Motor neuron (in vitro differentiated cells): ENCODE measurements at regions not wholly inside any gene's neighbourhood (a gene's known extent, or its start where the extent isn't known, plus 50 kb on each side); places are given as distances from the start of the nearest gene placed in this dataset.
A peak's percentile ranks its signal among the peaks of the same experiment; 100 is the strongest.

Experiments
- ATAC-seq, 8 experiments: fragments of 200-7000 bp; cut with Tn5 transposase; replicated peaks in 6 of 8; 2 replicates each; pipeline ENCODE4 v1.8.0; 2021; ENCODE audit warnings: mild to moderate bottlenecking in 8 of 8, moderate library complexity in 8 of 8
- H3K27ac ChIP-seq, 2 donors: fragments of 250-450 bp; sonication (Bioruptor Pico); 2 replicates each; pipeline ENCODE4 v1.9.0; 2021; ENCODE audit warnings: antibody characterized with exemption in 2 of 2, mild to moderate bottlenecking in 2 of 2, moderate library complexity in 1 of 2
- H3K4me1 ChIP-seq, 2 donors: fragments of 250-450 bp; sonication (Bioruptor Pico); replicated peaks in 1 of 2; 2 replicates each; pipeline ENCODE4 v1.6.1; 2021; ENCODE audit warnings: antibody characterized with exemption in 2 of 2, mild to moderate bottlenecking in 2 of 2, moderate library complexity in 1 of 2
- H3K4me3 ChIP-seq, 5 donors: fragments of 250-450 bp; sonication (Bioruptor Pico); 2 replicates each; pipeline ENCODE4 v1.9.0; 2021; ENCODE audit warnings: antibody characterized with exemption in 5 of 5, mild to moderate bottlenecking in 5 of 5, moderate library complexity in 4 of 5
- WGBS, 10 experiments: fragments of 450-650 bp; shearing (Covaris generic); methylation state at CpG; one replicate each; pipeline ENCODE4 v1.0.0; 2022; 5-methylcytosine and 5-hydroxymethylcytosine counted together
- in situ Hi-C, 9 experiments: fragments of 400-800 bp; cut with MboI; loops; one replicate each; pipeline ENCODE4 v1.15.0; 2021; ENCODE audit warnings: low sequenced_read_pairs in 9 of 9, low pct_unique_long_range_greater_than_20kb in 2 of 9; ENCODE audit not compliant: unreplicated experiment in 9 of 9

DNA sequence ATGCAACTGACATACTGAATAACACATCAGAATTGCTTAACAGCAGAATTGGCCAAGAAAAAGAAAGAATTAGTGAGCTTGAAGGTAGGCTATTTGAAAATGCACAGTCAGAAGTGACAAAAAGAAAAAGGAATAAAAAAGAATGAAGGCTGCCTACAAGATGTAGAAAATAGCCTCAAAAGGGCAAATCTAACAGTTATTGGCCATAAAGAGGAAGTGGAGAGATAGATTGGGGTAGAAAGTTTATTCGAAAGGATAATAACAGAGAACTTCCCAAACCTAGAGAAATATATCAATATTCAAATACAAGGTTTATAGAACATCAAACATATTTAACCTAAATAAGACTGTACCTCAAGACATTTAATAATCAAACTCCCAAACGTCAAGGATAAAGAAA lies 67.5 kb downstream of the ATP6V1G3 start:
- WGBS, 10 experiments, result 62 to 100% (median 85%) methylated on average over 1 to 2 of the region's 2 CpGs
- no peak for ATAC-seq
- in situ Hi-C loops, result loop anchor here in 5 of 9 experiments (10.0 to 25.0 kb wide), 7 partner anchors 212 to 1136 kb away; partner anchors contain the start of genes C1orf53 (in 3 of the 5), LHX9 (in 3 of the 5) and NEK7 (in 2 of the 5)
- Histone ChIP-seq H3K4me3 (no peak overlapping the region), H3K27ac (no peak overlapping the region), H3K4me1 (no peaks in the 10 kb centered on the region)

DNA sequence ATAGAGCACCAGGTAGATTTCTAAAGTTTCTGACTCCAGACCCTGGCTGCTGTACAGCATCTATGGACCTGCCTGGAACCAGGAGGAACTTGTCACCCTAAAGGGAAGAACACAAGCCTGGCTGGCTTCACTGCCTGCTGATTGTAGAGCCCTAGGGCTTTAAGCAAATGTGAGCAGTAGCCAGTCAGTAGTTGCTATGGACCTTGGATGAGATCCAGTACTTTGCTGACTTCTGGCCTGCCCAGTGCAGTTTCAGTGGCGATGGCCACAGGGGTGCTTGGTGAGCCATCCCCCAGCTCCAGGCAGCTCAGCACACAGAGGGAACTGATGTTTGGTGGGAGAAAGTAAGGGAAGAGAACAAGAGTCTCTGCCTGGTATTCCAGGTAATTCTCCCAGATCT lies 68.4 kb downstream of the ATP6V1G3 start:
- H3K27ac ChIP-seq, result no peak overlapping the region
- no peak overlapping the region for H3K4me3 ChIP-seq
- H3K4me1 ChIP-seq, result no peaks in the 10 kb centered on the region
- ATAC-seq, result peak in 4 of 8 experiments; percentile 27 to 87 (median 64)
- in situ Hi-C loops, result loop anchor here in 5 of 9 experiments (10.0 to 25.0 kb wide), 7 partner anchors 213 to 1135 kb away; partner anchors contain the start of genes C1orf53 (in 3 of the 5), LHX9 (in 3 of the 5) and NEK7 (in 2 of the 5)
- WGBS, 10 experiments, result 33 to 100% (median 86%) methylated on average over 1 of the region's 1 CpG; no CpG with 5 or more reads in 6 of the 10 experiments

DNA sequence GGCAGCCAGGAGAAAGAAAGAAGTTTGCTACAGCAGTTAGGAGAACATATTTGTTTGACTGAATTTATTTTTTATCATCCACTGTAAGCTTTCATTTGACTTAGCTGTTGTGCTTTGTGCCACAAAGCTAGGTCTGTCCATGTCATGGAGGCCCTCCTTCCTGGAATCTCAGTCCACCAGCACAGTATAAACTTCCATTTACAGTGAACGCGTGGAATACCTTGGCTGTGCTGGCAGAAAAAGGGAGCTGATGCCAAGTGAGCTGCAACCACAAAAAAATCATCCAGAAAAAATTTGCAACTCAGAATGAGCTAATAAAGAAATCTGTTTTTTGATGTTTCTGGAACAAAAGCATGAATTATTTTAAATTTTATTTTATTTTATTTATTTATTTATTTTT lies 72.6 kb downstream of the ATP6V1G3 start:
- in situ Hi-C loops, result loop anchor here in 5 of 9 experiments (10.0 to 25.0 kb wide), 7 partner anchors 219 to 1131 kb away; partner anchors contain the start of genes C1orf53 (in 3 of the 5), LHX9 (in 3 of the 5) and NEK7 (in 2 of the 5)
- no peak for ATAC-seq
- 88 to 100% (median 98%) methylated on average over 1 to 2 of the region's 2 CpGs; no CpG with 5 or more reads in 2 of the 10 experiments for WGBS, 10 experiments
- Histone ChIP-seq H3K27ac (no peak overlapping the region), H3K4me1 (no peaks in the 10 kb centered on the region), H3K4me3 (no peak overlapping the region)

DNA sequence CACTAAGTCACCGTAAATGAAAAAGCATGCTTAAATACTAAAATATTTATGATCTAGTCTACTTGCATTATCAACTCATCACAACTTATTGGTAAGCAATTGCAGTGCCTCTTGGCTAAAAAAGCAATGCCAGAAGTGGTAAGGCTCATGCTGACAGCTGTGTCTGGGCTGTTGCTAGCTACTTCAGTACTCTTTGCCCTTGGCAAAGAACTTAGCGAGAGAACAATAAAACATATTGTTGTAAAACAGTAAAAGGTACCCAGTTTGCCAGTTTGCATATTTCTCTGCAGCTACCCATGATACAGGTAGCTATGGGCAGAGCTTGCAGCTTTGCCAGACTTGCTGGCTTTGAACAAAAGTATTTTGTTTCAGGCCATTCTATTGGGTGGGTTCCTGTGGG lies 73.1 kb downstream of the ATP6V1G3 start:
- H3K4me1 ChIP-seq, result no peaks in the 10 kb centered on the region
- H3K27ac ChIP-seq, result no peak overlapping the region
- in situ Hi-C loops, result loop anchor here in 5 of 9 experiments (10.0 to 25.0 kb wide), 7 partner anchors 220 to 1130 kb away; partner anchors contain the start of genes C1orf53 (in 3 of the 5), LHX9 (in 3 of the 5) and NEK7 (in 2 of the 5)
- ATAC-seq, result peak in 1 of 8 experiments; percentile 81
- WGBS, 10 experiments, result 33 to 100% (median 98%) methylated on average over 1 to 2 of the region's 2 CpGs; no CpG with 5 or more reads in 2 of the 10 experiments
- H3K4me3 ChIP-seq, result no peak overlapping the region

GRCh38 chr1:198465201-198466144 lies 75.0 kb downstream of the ATP6V1G3 start:
- H3K27ac ChIP-seq, result no peak overlapping the region
- in situ Hi-C loops, result loop anchor here in 5 of 9 experiments (10.0 to 25.0 kb wide), 7 partner anchors 222 to 1128 kb away; partner anchors contain the start of genes C1orf53 (in 3 of the 5), LHX9 (in 3 of the 5) and NEK7 (in 2 of the 5)
- ATAC-seq, result peak in 7 of 8 experiments; percentile 42 to 75 (median 57)
- 0 to 44% (median 36%) methylated on average over 2 to 3 of the region's 3 CpGs for WGBS, 10 experiments
- H3K4me3 ChIP-seq, result no peak overlapping the region
- no peaks in the 10 kb centered on the region for H3K4me1 ChIP-seq

GRCh38 chr1:198463709-198464108 lies 76.8 kb downstream of the ATP6V1G3 start:
- ATAC-seq, result no peak
- Histone ChIP-seq H3K4me3 (no peak overlapping the region), H3K27ac (no peak overlapping the region), H3K4me1 (no peaks in the 10 kb centered on the region)
- in situ Hi-C loops, result loop anchor here in 5 of 9 experiments (10.0 to 25.0 kb wide), 7 partner anchors 224 to 1126 kb away; partner anchors contain the start of genes C1orf53 (in 3 of the 5), LHX9 (in 3 of the 5) and NEK7 (in 2 of the 5)

DNA sequence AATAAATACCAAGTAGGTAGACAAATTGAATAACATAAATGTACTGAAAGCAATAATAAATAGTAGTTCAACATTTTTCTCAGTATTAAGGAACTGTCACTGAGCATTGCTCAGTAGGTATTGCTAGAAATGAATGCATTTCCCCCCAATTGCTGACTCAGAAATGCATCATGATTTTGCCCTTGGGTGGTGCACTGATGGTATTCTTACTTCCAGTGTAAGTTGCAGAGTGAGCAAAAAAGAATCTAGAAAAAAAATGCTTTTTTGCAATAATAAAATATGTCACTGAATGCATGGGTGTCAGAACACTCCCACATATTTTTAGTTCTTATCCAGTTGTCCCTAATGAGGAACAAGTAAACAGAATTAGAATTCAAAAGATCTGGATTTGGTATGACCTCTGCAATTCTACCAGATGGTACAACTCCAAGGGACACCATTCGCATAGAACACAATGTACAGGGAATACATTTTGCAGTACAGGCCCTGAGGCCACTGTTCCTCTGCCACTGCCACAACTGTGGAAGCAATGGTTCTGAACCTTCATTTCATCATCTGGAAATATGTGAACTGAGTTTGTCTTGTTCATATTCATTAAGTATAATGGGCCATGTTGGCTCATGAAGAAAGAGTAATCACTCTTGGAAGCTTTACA lies 78.0 kb downstream of the ATP6V1G3 start:
- 0 to 100% (median 100%) methylated on average over 1 of the region's 1 CpG; no CpG with 5 or more reads in 1 of the 10 experiments for WGBS, 10 experiments

DNA sequence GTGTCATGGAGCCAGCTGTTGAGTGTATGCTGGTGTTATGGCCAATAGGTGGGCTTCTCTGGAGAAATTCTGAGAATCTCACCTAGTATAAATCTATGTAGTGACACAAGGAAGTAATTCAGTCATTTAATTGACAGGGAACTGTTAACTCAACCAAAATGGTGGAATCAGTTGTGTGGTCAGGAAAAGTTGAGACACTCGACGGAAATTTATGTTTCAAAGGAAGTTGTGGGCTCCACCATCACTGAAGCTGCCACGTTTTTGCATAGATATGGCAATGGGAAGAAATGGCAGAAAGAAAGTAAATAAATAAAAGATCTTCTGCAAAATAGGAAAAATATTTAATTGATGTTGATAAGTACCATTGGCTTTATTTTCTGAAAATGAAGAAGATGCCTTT lies 84.5 kb downstream of the ATP6V1G3 start:
- WGBS, 10 experiments, result 40 to 90% (median 85%) methylated on average over 1 to 3 of the region's 3 CpGs; no CpG with 5 or more reads in 2 of the 10 experiments
- Histone ChIP-seq H3K27ac (no peak overlapping the region), H3K4me3 (no peak overlapping the region), H3K4me1 (no peaks in the 10 kb centered on the region)
- in situ Hi-C loops, result loop anchor here in 5 of 9 experiments (25.0 kb wide), 6 partner anchors 231 to 1119 kb away; partner anchors contain the start of genes C1orf53 (in 3 of the 5), LHX9 (in 3 of the 5) and NEK7 (in 2 of the 5)
- no peak for ATAC-seq

More for the DNA sequence above, 78.0 kb downstream of the ATP6V1G3 start:
- Histone ChIP-seq H3K4me1 (no peaks in the 10 kb centered on the region), H3K27ac (no peak overlapping the region), H3K4me3 (no peak overlapping the region)
- peak in 3 of 8 experiments; percentile 66 to 93 (median 91) for ATAC-seq
- in situ Hi-C loops, result loop anchor here in 5 of 9 experiments (10.0 to 25.0 kb wide), 7 partner anchors 225 to 1125 kb away; partner anchors contain the start of genes C1orf53 (in 3 of the 5), LHX9 (in 3 of the 5) and NEK7 (in 2 of the 5)

DNA sequence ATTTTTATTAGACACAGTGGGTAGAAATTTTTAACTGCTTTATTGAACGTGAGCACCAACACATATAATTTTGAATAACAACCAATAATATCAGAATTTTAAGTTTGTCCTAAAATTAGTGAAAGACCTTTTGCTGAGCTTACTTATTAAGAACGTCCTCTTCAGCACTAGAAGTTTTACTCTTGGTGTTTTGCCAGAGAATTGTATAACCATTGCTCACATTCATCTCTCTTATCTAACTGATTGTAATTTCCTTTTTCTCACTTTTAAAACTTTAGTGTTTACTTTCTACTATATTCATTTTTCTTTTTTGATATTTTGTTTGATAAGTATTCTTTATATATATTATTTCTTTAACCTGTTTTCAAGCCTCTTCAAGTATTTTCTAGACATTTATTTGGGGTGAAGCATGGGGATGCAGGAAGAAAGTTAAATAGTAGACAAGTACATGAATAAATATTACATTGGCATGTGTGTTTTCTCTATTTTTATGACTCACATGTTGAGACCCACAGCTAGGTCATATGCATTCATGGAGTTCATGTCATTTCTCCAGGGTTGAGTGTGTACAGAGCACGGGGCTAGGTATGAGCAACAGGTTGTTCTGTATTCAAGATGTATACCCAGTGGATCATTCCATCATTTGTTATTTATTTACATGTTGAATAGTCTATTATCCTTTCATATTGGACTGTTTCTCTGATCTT lies 90.6 kb downstream of the ATP6V1G3 start:
- WGBS, 10 experiments, result 22 to 86% (median 68%) methylated on average over 2 to 3 of the region's 3 CpGs
- no peak for ATAC-seq
- H3K4me1 ChIP-seq, result peaks cover 0 to 2% of the 10 kb centered on the region in 2 donors
- H3K27ac ChIP-seq, result no peak overlapping the region
- in situ Hi-C loops, result loop anchor here in 5 of 9 experiments (25.0 kb wide), 6 partner anchors 237 to 1113 kb away; partner anchors contain the start of genes C1orf53 (in 3 of the 5), LHX9 (in 3 of the 5) and NEK7 (in 2 of the 5)
- no peak overlapping the region for H3K4me3 ChIP-seq

GRCh38 chr1:198449261-198449660 lies 91.2 kb downstream of the ATP6V1G3 start:
- no peak overlapping the region for H3K4me3 ChIP-seq
- H3K27ac ChIP-seq, result no peak overlapping the region
- peaks cover 0 to 2% of the 10 kb centered on the region in 2 donors for H3K4me1 ChIP-seq
- ATAC-seq, result no peak
- in situ Hi-C loops, result no loop called here

DNA sequence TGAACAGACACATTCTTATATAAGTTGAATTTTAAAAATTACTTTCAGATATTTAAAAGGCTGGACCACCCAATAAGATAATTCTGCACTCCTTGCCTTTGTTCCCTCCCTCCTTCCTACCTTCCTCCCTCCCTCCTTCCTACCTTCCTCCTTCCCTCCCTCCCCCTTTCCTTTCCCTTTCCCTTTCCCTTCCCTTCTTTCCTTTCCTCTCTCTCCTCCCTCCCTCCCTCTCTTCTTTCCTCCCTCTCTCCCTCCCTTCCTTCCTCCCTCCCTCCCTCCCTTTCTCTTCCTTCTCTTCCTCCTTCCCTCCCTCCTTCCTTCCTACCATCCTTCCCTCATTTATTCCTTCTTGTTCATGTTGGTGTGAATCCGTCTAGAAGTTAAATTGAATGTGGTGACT lies 93.0 kb downstream of the ATP6V1G3 start:
- in situ Hi-C loops, result no loop called here
- 78 to 100% (median 90%) methylated on average over 1 of the region's 1 CpG; no CpG with 5 or more reads in 6 of the 10 experiments for WGBS, 10 experiments
- Histone ChIP-seq H3K4me1 (peaks cover 0 to 4% of the 10 kb centered on the region in 2 donors), H3K27ac (no peak overlapping the region), H3K4me3 (no peak overlapping the region)
- no peak for ATAC-seq

DNA sequence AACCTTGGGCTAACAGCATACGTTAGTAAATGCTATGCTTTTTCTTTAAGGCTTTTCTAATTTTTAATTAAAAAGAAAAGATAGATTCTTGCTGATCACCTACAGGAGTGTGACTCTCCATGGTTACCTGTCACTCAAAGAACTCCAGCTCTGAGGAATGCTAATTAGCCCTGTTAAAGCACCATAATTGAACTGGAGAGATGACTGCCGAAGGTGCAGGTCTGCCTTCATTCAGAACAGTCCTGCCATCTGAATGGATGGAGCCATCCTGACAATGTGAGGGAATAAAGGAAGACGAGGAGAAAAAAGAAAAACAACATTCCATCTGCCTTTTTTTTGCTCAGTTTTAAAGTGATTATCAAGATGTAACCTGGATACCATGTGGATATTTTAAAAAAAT lies 94.6 kb downstream of the ATP6V1G3 start:
- WGBS, 10 experiments, result 40 to 95% (median 76%) methylated on average over 1 to 3 of the region's 3 CpGs; no CpG with 5 or more reads in 1 of the 10 experiments
- ATAC-seq, result peak in 1 of 8 experiments; percentile 91
- no peak overlapping the region for H3K4me3 ChIP-seq
- no peak overlapping the region for H3K27ac ChIP-seq
- in situ Hi-C loops, result no loop called here
- H3K4me1 ChIP-seq, result peaks cover 0 to 4% of the 10 kb centered on the region in 2 donors
